CD4-positive, alpha-beta T cell treated with Interleukin-12 subunit alpha and Interleukin-12 subunit beta, for 1 hour (primary cell): ENCODE measurements at regions not wholly inside any gene's neighbourhood (a gene's known extent, or its start where the extent isn't known, plus 50 kb on each side); places are given as distances from the start of the nearest gene placed in this dataset.
"Not testable (repeated sequence)": the region's sequence is repeated elsewhere in the genome, so short reads cannot be mapped to it uniquely, and the experiment has no call there.

Experiments
- DNase-seq: peaks from one replicate; pipeline ENCODE4 v3.0.0-alpha.2; 2020

- DNase-seq: no peak
Observed at GRCh38 chr3:194189243-194189791, 53.4 kb downstream of the HES1 start.

GRCh38 chr3:194191850-194192249 is 55.9 kb downstream of the HES1 start:
- DNase-seq: not testable (repeated sequence)

- no peak for DNase-seq
Observed at GRCh38 chr3:194194051-194194756, 58.3 kb downstream of the HES1 start.

GRCh38 chr3:194194757-194195085 is 58.8 kb downstream of the HES1 start:
- DNase-seq: no peak

GRCh38 chr3:194195611-194196010 is 59.7 kb downstream of the HES1 start:
- no peak for DNase-seq

- no peak for DNase-seq
Observed at GRCh38 chr3:194196876-194197275, 60.9 kb downstream of the HES1 start.

- DNase-seq: no peak
Observed at GRCh38 chr3:194197396-194197960, 61.5 kb downstream of the HES1 start.

- DNase-seq: no peak
Observed at GRCh38 chr3:194197981-194198695, 62.2 kb downstream of the HES1 start.

GRCh38 chr3:194198938-194199337 is 63.0 kb downstream of the HES1 start:
- DNase-seq: no peak

- DNase-seq: no peak
Observed at GRCh38 chr3:194200422-194201081, 64.6 kb downstream of the HES1 start.

- no peak for DNase-seq
Observed at GRCh38 chr3:194201953-194202666, 66.2 kb downstream of the HES1 start.

- peak; percentile 9 for DNase-seq
Observed at GRCh38 chr3:194203482-194204041, 67.6 kb downstream of the HES1 start.

- no peak for DNase-seq
Observed at GRCh38 chr3:194204042-194204987, 68.4 kb downstream of the HES1 start.

GRCh38 chr3:194205675-194206133 is 69.8 kb downstream of the HES1 start:
- DNase-seq: peak; percentile 9

GRCh38 chr3:194206320-194206719 is 70.4 kb downstream of the HES1 start:
- DNase-seq: no peak

- no peak for DNase-seq
Observed at GRCh38 chr3:194208709-194209108, 72.8 kb downstream of the HES1 start.

GRCh38 chr3:194212161-194212844 is 76.4 kb downstream of the HES1 start:
- no peak for DNase-seq

GRCh38 chr3:194212845-194213331 is 76.9 kb downstream of the HES1 start:
- DNase-seq: no peak

GRCh38 chr3:194215392-194215791 is 79.4 kb downstream of the HES1 start:
- DNase-seq: no peak
